ENCODE measurements at regions not wholly inside any gene's neighbourhood (a gene's known extent, or its start where the extent isn't known, plus 50 kb on each side); places are given as distances from the start of the nearest gene placed in this dataset.

DNA sequence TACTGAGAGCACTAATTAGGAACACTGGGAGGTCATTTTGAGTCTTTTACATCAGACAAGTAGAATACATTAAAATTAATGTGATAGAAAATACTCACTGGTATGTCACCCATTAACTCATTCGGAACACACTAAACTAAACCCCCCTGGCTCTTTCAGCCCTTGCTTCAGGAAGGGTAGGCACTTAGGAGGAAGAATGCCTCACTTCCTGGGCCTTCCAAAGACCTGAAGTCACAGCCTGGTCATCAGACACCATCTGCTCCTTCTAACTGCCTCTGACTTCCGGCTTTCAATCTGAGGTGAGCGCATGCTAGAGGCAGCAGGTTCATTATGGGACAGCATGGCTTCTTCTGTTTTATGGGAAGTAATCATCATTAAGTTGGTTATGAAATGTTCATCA is 451.4 kb downstream of the PID1 start:
- peaks cover 9% of the 10 kb centered on the region for H3K9me3 ChIP-seq (replicated peaks)
- DNase-seq, result no peak
- TF ChIP-seq, protein P1, sequence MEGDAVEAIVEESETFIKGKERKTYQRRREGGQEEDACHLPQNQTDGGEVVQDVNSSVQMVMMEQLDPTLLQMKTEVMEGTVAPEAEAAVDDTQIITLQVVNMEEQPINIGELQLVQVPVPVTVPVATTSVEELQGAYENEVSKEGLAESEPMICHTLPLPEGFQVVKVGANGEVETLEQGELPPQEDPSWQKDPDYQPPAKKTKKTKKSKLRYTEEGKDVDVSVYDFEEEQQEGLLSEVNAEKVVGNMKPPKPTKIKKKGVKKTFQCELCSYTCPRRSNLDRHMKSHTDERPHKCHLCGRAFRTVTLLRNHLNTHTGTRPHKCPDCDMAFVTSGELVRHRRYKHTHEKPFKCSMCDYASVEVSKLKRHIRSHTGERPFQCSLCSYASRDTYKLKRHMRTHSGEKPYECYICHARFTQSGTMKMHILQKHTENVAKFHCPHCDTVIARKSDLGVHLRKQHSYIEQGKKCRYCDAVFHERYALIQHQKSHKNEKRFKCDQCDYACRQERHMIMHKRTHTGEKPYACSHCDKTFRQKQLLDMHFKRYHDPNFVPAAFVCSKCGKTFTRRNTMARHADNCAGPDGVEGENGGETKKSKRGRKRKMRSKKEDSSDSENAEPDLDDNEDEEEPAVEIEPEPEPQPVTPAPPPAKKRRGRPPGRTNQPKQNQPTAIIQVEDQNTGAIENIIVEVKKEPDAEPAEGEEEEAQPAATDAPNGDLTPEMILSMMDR (IDR thresholded peaks at IDR 0.05; ENCODE audit: borderline replicate concordance), result no peak
- no peak overlapping the region for H3K27ac ChIP-seq (replicated peaks)
- no peak overlapping the region for H3K4me3 ChIP-seq
- H3K27me3 ChIP-seq (ENCODE audit: low read depth), result no peaks in the 10 kb centered on the region
- peaks cover 3% of the 10 kb centered on the region for H3K4me1 ChIP-seq
- intact Hi-C loops (cut with micrococcal nuclease), result no loop called here
- no peaks in the 10 kb centered on the region for H3K36me3 ChIP-seq

DNA sequence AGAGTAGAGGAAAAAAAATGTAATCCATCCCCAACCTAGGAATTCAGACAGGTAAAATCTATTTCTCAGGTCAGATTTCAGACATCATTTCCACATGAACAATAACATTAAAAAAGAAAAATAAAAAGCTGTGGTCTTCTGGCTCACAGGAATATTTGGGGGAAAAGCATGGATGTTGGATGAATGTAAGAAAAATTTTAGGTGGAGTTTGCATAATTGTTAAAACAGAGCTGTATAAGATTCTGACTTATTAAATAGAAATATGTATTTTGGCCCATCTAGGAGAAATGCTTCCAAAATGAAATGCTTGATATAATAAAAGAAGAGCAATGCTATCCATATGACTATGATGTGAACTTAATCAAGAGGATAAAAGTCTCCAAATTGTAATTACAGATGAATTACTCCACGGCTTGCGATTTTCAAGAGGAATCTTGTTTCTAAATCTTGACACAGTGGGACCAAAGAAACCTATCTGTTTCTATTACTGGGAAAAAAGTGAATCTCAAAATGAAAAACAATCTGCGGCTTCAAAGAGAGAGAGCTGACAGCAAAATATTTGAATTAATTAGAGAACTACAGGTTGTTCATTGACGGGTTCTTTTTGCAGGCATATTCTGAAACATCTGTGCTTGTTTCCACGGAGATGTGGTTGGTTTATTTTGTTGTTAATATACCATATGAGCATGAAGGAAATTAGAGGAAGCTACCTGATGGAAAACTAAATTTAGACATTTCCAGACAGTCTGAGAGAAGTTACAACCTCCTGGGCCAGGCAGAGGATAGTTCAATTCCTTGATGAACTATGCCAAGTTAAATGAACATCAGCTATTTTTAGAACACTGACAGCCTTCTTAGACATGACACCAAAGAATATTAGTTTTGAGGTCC is 468.7 kb downstream of the PID1 start:
- TF ChIP-seq, protein P1 (IDR thresholded peaks at IDR 0.05; ENCODE audit: borderline replicate concordance), result no peak
- no peak for DNase-seq
- H3K4me3 ChIP-seq, result no peak overlapping the region
- H3K27ac ChIP-seq (replicated peaks), result no peak overlapping the region
- intact Hi-C loops (cut with micrococcal nuclease), result no loop called here
- peaks cover 7% of the 10 kb centered on the region for H3K4me1 ChIP-seq
- no peaks in the 10 kb centered on the region for H3K27me3 ChIP-seq (ENCODE audit: low read depth)
- H3K9me3 ChIP-seq (replicated peaks), result no peaks in the 10 kb centered on the region
- H3K36me3 ChIP-seq, result no peaks in the 10 kb centered on the region

DNA sequence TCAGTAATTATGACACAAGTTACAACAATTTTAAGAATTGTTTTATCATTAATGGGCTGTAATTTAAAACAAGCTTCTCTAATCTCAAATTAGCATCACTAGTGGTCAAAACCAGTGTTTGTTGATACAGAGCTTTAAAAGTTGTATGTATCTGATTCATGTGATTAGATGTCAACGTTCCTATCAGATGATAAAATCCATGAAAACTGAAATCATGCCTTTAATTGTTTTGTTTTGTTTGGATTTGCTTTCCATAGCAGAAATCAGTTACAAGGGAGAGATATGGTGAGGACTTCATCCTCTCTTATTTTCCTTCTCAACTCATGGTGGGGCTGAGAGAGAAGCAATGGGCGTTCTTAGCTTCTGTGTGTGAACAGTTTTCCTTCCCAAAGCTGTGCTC is 469.6 kb downstream of the PID1 start:
- TF ChIP-seq, protein P1 (IDR thresholded peaks at IDR 0.05; ENCODE audit: borderline replicate concordance), result no peak
- intact Hi-C loops (cut with micrococcal nuclease), result no loop called here
- Histone ChIP-seq H3K9me3 (replicated peaks) (no peaks in the 10 kb centered on the region), H3K27me3 (ENCODE audit: low read depth) (no peaks in the 10 kb centered on the region), H3K4me1 (peaks cover 7% of the 10 kb centered on the region), H3K27ac (replicated peaks) (no peak overlapping the region), H3K4me3 (no peak overlapping the region), H3K36me3 (no peaks in the 10 kb centered on the region)
- DNase-seq, result no peak

DNA sequence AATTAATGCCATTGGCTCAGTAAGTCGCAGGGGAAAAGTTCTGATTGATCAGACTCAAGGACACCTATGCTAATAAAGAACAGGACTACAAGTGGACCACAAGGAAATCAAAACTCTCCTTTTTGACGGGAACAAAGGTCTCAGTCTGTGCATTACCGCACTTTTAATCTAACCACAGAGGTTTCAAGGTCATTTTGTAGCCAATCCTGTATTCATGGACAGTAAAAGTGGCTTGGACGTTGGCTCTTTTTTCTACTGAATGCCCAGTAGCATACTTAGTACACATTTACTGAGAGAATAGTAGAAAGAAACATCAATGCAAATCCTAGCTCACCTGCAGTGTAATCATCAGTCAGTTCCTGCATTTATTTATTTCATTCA is 471.9 kb downstream of the PID1 start:
- Histone ChIP-seq H3K9me3 (replicated peaks) (no peaks in the 10 kb centered on the region), H3K4me3 (no peak overlapping the region), H3K27ac (replicated peaks) (no peak overlapping the region), H3K36me3 (no peaks in the 10 kb centered on the region), H3K4me1 (peaks cover 7% of the 10 kb centered on the region), H3K27me3 (ENCODE audit: low read depth) (no peaks in the 10 kb centered on the region)
- DNase-seq, result no peak
- intact Hi-C loops (cut with micrococcal nuclease), result no loop called here
- TF ChIP-seq, protein P1 (IDR thresholded peaks at IDR 0.05; ENCODE audit: borderline replicate concordance), result no peak

DNA sequence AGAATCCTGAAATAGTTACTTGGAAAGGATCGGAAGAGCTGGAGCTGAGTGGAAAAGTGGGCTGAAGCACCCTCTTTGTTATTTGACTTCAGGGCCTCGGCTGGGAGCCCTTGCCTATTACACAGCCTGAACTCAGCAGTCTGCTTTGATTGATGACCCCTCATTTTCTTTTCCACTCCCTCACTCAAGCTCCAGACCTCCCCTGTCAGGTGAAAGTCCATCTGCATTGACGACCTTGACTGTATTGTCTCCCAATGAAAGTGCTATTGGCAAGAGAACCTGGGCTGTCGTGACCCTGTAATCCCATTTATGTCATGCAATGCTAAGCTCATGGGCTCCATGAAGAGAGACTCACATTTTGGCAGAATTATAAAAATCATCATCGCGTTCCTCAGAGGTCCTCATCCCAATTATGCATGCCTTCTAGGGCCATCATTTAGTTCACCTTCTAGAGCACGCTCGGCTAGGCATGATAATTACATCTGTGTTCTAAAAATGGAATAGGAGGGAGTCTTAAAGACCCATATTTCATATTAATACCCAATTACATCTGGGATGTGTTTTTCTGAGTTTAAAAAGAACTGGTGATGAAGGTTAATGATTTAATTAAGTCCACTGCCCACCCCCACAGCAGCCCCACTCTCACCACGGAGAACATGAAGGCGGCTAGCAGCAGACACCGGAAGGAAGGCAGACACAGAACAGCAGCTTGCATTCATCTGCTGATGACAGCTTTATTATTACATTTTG is 472.5 kb downstream of the PID1 start:
- Histone ChIP-seq H3K9me3 (replicated peaks) (no peaks in the 10 kb centered on the region), H3K4me1 (peaks cover 7% of the 10 kb centered on the region), H3K4me3 (no peak overlapping the region), H3K27me3 (ENCODE audit: low read depth) (no peaks in the 10 kb centered on the region), H3K27ac (replicated peaks) (no peak overlapping the region), H3K36me3 (no peaks in the 10 kb centered on the region)
- DNase-seq, result no peak
- TF ChIP-seq, protein P1 (IDR thresholded peaks at IDR 0.05; ENCODE audit: borderline replicate concordance), result no peak
- intact Hi-C loops (cut with micrococcal nuclease), result no loop called here

All from left ventricle myocardium inferior (tissue), 1 donor.